CD4-positive, CD25-positive, alpha-beta regulatory T cell (primary cell): ENCODE measurements at regions not wholly inside any gene's neighbourhood (a gene's known extent, or its start where the extent isn't known, plus 50 kb on each side); places are given as distances from the start of the nearest gene placed in this dataset.
"Not testable (repeated sequence)": the region's sequence is repeated elsewhere in the genome, so short reads cannot be mapped to it uniquely, and the experiment has no call there.

ENCODE experiments used
- ATAC-seq, 2 donors: fragments of 150-1000 bp; cut with Tn5 transposase; one replicate each; pipeline ENCODE4 v1.10.0; 2021; ENCODE audit warnings: low read depth in 2 of 2, moderate number of reproducible peaks in 2 of 2, moderate library complexity in 1 of 2
- DNase-seq, 3 donors: peaks; one replicate each; pipeline versions ENCODE4 v3.0.0 to v3.0.0-alpha.2; 2012 to 2022; ENCODE audit warnings: mixed read lengths in 1 of 3
- H3K27ac ChIP-seq: one replicate; pipeline ENCODE4 v1.7.0; 2013; ENCODE audit warnings: mild to moderate bottlenecking, low read length; ENCODE audit not compliant: insufficient read depth, poor library complexity, severe bottlenecking
- H3K27me3 ChIP-seq: one replicate; pipeline ENCODE4 v1.7.0; 2013; ENCODE audit warnings: low read length; ENCODE audit not compliant: control insufficient read depth, insufficient read depth
- H3K36me3 ChIP-seq: one replicate; pipeline ENCODE4 v1.7.0; 2013; ENCODE audit warnings: mild to moderate bottlenecking, low read length, moderate library complexity; ENCODE audit not compliant: control insufficient read depth, insufficient read depth
- H3K4me1 ChIP-seq: 2 replicates; pipeline ENCODE4 v1.7.0; 2013; ENCODE audit warnings: mild to moderate bottlenecking, low read length; ENCODE audit not compliant: insufficient read depth, control insufficient read depth, poor library complexity, severe bottlenecking
- H3K4me3 ChIP-seq: one replicate; pipeline ENCODE4 v1.7.0; 2013; ENCODE audit warnings: low read depth, mild to moderate bottlenecking, low read length, moderate library complexity
- H3K9me3 ChIP-seq, 2 experiments: 1 replicate in 1 of 2; 2 replicates in 1 of 2; pipeline ENCODE4 v1.7.0; 2013; ENCODE audit warnings: low read length in 2 of 2, mild to moderate bottlenecking in 1 of 2, moderate library complexity in 1 of 2; ENCODE audit not compliant: control insufficient read depth in 2 of 2
- H3K27ac Mint-ChIP-seq, 3 donors: one replicate each; pipeline ENCODE4 v1.8.0; 2020 to 2022; ENCODE audit warnings: mild to moderate bottlenecking in 3 of 3, mixed read lengths in 3 of 3, moderate library complexity in 2 of 3
- H3K27me3 Mint-ChIP-seq: one replicate; pipeline ENCODE4 v1.8.0; 2022; ENCODE audit warnings: mild to moderate bottlenecking, mixed read lengths
- H3K36me3 Mint-ChIP-seq: one replicate; pipeline ENCODE4 v1.8.0; 2020; ENCODE audit warnings: mixed read lengths
- H3K4me1 Mint-ChIP-seq, 4 donors: one replicate each; pipeline ENCODE4 v1.8.0; 2020 to 2022; ENCODE audit warnings: mixed read lengths in 4 of 4, mild to moderate bottlenecking in 1 of 4
- H3K4me3 Mint-ChIP-seq, 4 donors: one replicate each; pipeline ENCODE4 v1.8.0; 2020 to 2022; ENCODE audit warnings: mild to moderate bottlenecking in 4 of 4, mixed read lengths in 4 of 4, moderate library complexity in 3 of 4
- H3K9me3 Mint-ChIP-seq, 7 donors: one replicate each; pipeline ENCODE4 v1.8.0; 2020 to 2022; ENCODE audit warnings: mixed read lengths in 7 of 7, mild to moderate bottlenecking in 3 of 7, moderate library complexity in 2 of 7

GRCh38 chr11:106552694-106553203, 465.5 kb downstream of the GUCY1A2 start:
- DNase-seq (no peak), ATAC-seq (no peak)
- H3K27me3 ChIP-seq: no peaks in the 10 kb centered on the region
- no peak overlapping the region for H3K4me3 Mint-ChIP-seq
- H3K4me1 Mint-ChIP-seq: no peaks in the 10 kb centered on the region
- no peaks in the 10 kb centered on the region for H3K36me3 ChIP-seq
- H3K4me3 ChIP-seq: no peak overlapping the region
- H3K9me3 Mint-ChIP-seq: peaks cover 0 to 13% (median 10%) of the 10 kb centered on the region in 7 donors
- no peaks in the 10 kb centered on the region for H3K4me1 ChIP-seq
- no peak overlapping the region for H3K27ac ChIP-seq
- no peak overlapping the region for H3K27ac Mint-ChIP-seq
- no peaks in the 10 kb centered on the region for H3K36me3 Mint-ChIP-seq
- H3K27me3 Mint-ChIP-seq: no peaks in the 10 kb centered on the region
- peaks cover 0 to 5% of the 10 kb centered on the region in 2 experiments for H3K9me3 ChIP-seq

- Mint-ChIP-seq H3K4me3 (no peak overlapping the region), H3K4me1 (no peaks in the 10 kb centered on the region), H3K9me3 (peaks cover 0 to 13% (median 11%) of the 10 kb centered on the region in 7 donors), H3K27ac (no peak overlapping the region), H3K27me3 (no peaks in the 10 kb centered on the region), H3K36me3 (no peaks in the 10 kb centered on the region)
- Histone ChIP-seq H3K27me3 (no peaks in the 10 kb centered on the region), H3K36me3 (no peaks in the 10 kb centered on the region), H3K4me3 (no peak overlapping the region), H3K4me1 (no peaks in the 10 kb centered on the region), H3K9me3 (peaks cover 0 to 5% of the 10 kb centered on the region in 2 experiments), H3K27ac (no peak overlapping the region)
- no peak for ATAC-seq
- DNase-seq: no peak
These were observed 465.0 kb downstream of the GUCY1A2 start for GRCh38 chr11:106553304-106553703.

GRCh38 chr11:106555566-106556250, 462.6 kb downstream of the GUCY1A2 start:
- peaks cover 0 to 12% (median 9%) of the 10 kb centered on the region in 7 donors for H3K9me3 Mint-ChIP-seq

GRCh38 chr11:106565326-106565725, 452.9 kb downstream of the GUCY1A2 start:
- H3K27me3 ChIP-seq: no peaks in the 10 kb centered on the region
- H3K4me1 ChIP-seq: no peaks in the 10 kb centered on the region
- H3K4me1 Mint-ChIP-seq: no peaks in the 10 kb centered on the region
- no peaks in the 10 kb centered on the region for H3K27me3 Mint-ChIP-seq
- no peak overlapping the region for H3K27ac ChIP-seq
- ATAC-seq: no peak
- H3K36me3 ChIP-seq: no peaks in the 10 kb centered on the region
- DNase-seq: no peak
- no peak overlapping the region for H3K4me3 ChIP-seq
- no peak overlapping the region for H3K27ac Mint-ChIP-seq
- H3K9me3 Mint-ChIP-seq: peaks cover 2 to 17% (median 13%) of the 10 kb centered on the region in 7 donors
- no peak overlapping the region for H3K4me3 Mint-ChIP-seq
- H3K36me3 Mint-ChIP-seq: no peaks in the 10 kb centered on the region
- peaks cover 0 to 3% of the 10 kb centered on the region in 2 experiments for H3K9me3 ChIP-seq

More at GRCh38 chr11:106555566-106556250, 462.6 kb downstream of the GUCY1A2 start:
- not testable (repeated sequence) for H3K4me1 ChIP-seq, DNase-seq, ATAC-seq, H3K9me3 ChIP-seq, H3K36me3 Mint-ChIP-seq, H3K4me1 Mint-ChIP-seq, H3K27me3 ChIP-seq, H3K27ac Mint-ChIP-seq, H3K36me3 ChIP-seq, H3K4me3 Mint-ChIP-seq, H3K4me3 ChIP-seq, H3K27ac ChIP-seq, H3K27me3 Mint-ChIP-seq

- H3K27ac ChIP-seq: no peak overlapping the region
- peaks cover 0 to 3% of the 10 kb centered on the region in 2 experiments for H3K9me3 ChIP-seq
- no peaks in the 10 kb centered on the region for H3K4me1 ChIP-seq
- no peak for DNase-seq
- Mint-ChIP-seq H3K27me3 (no peaks in the 10 kb centered on the region), H3K36me3 (no peaks in the 10 kb centered on the region), H3K9me3 (peaks cover 2 to 15% (median 6%) of the 10 kb centered on the region in 7 donors), H3K4me1 (no peaks in the 10 kb centered on the region), H3K27ac (no peak overlapping the region), H3K4me3 (no peak overlapping the region)
- no peak overlapping the region for H3K4me3 ChIP-seq
- ATAC-seq: no peak
- no peaks in the 10 kb centered on the region for H3K36me3 ChIP-seq
- H3K27me3 ChIP-seq: no peaks in the 10 kb centered on the region
These were observed 449.6 kb downstream of the GUCY1A2 start for GRCh38 chr11:106568632-106569031.

GRCh38 chr11:106577384-106577783, 440.9 kb downstream of the GUCY1A2 start:
- not testable (repeated sequence) for H3K4me1 ChIP-seq, H3K27me3 Mint-ChIP-seq, H3K36me3 ChIP-seq, H3K27me3 ChIP-seq, H3K27ac ChIP-seq, ATAC-seq, H3K36me3 Mint-ChIP-seq, H3K9me3 ChIP-seq, H3K4me3 ChIP-seq, H3K4me1 Mint-ChIP-seq, H3K4me3 Mint-ChIP-seq
- peaks cover 1 to 29% (median 16%) of the 10 kb centered on the region in 7 donors for H3K9me3 Mint-ChIP-seq
- peak overlapping the region in 1 of 3 donors; percentile 72 for H3K27ac Mint-ChIP-seq
- peak in 1 of 3 donors; percentile 1 for DNase-seq

- Histone ChIP-seq H3K9me3 (peaks cover 0 to 5% of the 10 kb centered on the region in 2 experiments), H3K27ac (no peak overlapping the region), H3K4me1 (no peaks in the 10 kb centered on the region), H3K27me3 (no peaks in the 10 kb centered on the region), H3K4me3 (no peak overlapping the region), H3K36me3 (no peaks in the 10 kb centered on the region)
- Mint-ChIP-seq H3K4me3 (no peak overlapping the region), H3K27me3 (no peaks in the 10 kb centered on the region), H3K36me3 (no peaks in the 10 kb centered on the region), H3K4me1 (no peaks in the 10 kb centered on the region), H3K27ac (no peak overlapping the region), H3K9me3 (peaks cover 1 to 20% (median 13%) of the 10 kb centered on the region in 7 donors)
- DNase-seq: no peak
- ATAC-seq: no peak
These were observed 436.9 kb downstream of the GUCY1A2 start for GRCh38 chr11:106581399-106581798.

- DNase-seq: no peak
- H3K4me1 Mint-ChIP-seq: no peaks in the 10 kb centered on the region
- Histone ChIP-seq H3K4me3 (no peak overlapping the region), H3K27me3 (no peaks in the 10 kb centered on the region), H3K9me3 (no peaks in the 10 kb centered on the region), H3K4me1 (no peaks in the 10 kb centered on the region), H3K27ac (no peak overlapping the region), H3K36me3 (no peaks in the 10 kb centered on the region)
- H3K27me3 Mint-ChIP-seq: no peaks in the 10 kb centered on the region
- peaks cover 0 to 13% (median 2%) of the 10 kb centered on the region in 7 donors for H3K9me3 Mint-ChIP-seq
- no peak for ATAC-seq
- no peaks in the 10 kb centered on the region for H3K36me3 Mint-ChIP-seq
- H3K27ac Mint-ChIP-seq: no peak overlapping the region
- no peak overlapping the region for H3K4me3 Mint-ChIP-seq
These were observed 433.2 kb downstream of the GUCY1A2 start for GRCh38 chr11:106585061-106585460.
